A673 (cell line): ENCODE measurements at regions not wholly inside any gene's neighbourhood (a gene's known extent, or its start where the extent isn't known, plus 50 kb on each side); places are given as distances from the start of the nearest gene placed in this dataset.

ENCODE experiments used
- CTCF ChIP-seq: fragments of 300-800, 200-600 bp; sonication (generic); conservative IDR thresholded peaks from 2 replicates; pipeline ENCODE4 v1.5.1; 2017; ENCODE audit warnings: low read depth, mild to moderate bottlenecking, antibody characterized with exemption, low read length, moderate library complexity, mixed read lengths
- EZH2 ChIP-seq: fragments of 200-600 bp; sonication (generic); IDR thresholded peaks from 2 replicates; pipeline ENCODE4 v1.6.1; 2017; ENCODE audit warnings: borderline replicate concordance, low read depth, mild to moderate bottlenecking, mixed read lengths, antibody characterized with exemption, low read length; ENCODE audit not compliant: poor library complexity, severe bottlenecking

- TF ChIP-seq CTCF (no peak), EZH2 (no peak)
These were observed 97.3 kb upstream of the THRB start for GRCh38 chr3:24591661-24592555.
